ENCODE measurements at regions not wholly inside any gene's neighbourhood (a gene's known extent, or its start where the extent isn't known, plus 50 kb on each side); places are given as distances from the start of the nearest gene placed in this dataset.

GRCh38 chr4:15188605-15189539 lies 186.6 kb downstream of the CPEB2 start:
- Histone ChIP-seq H3K4me3 (no peak overlapping the region), H3K9me3 (ENCODE audit: control insufficient read depth in 4 of 4, insufficient read depth in 3 of 4, low read length in 3 of 4) (no peaks in the 10 kb centered on the region), H3K4me1 (ENCODE audit: control insufficient read depth in 5 of 5, insufficient read depth in 5 of 5, low read length in 5 of 5) (peaks cover 0 to 8% (median 0%) of the 10 kb centered on the region in 5 donors), H3K36me3 (ENCODE audit: control insufficient read depth in 4 of 4, insufficient read depth in 4 of 4, low read length in 4 of 4) (no peaks in the 10 kb centered on the region), H3K27ac (ENCODE audit: low read depth in 1 of 2, low read length in 1 of 2) (no peak overlapping the region), H3K27me3 (ENCODE audit: control insufficient read depth in 3 of 3, insufficient read depth in 3 of 3, low read length in 2 of 3) (no peaks in the 10 kb centered on the region), H3K9ac (ENCODE audit: insufficient read depth in 1 of 2, low read length in 2 of 2) (no peak overlapping the region)
- no peak for DNase-seq
- ATAC-seq (ENCODE audit: insufficient read depth, low FRiP score) = no peak
- no peak for TF ChIP-seq CTCF (IDR thresholded peaks at IDR 0.05; ENCODE audit: control extremely low read depth, extremely low read depth)
- 50 to 51% methylated on average over 3 of the region's 3 CpGs for WGBS, 2 donors

- no peak for ATAC-seq (ENCODE audit: insufficient read depth, low FRiP score)
- no peak for DNase-seq
- Histone ChIP-seq H3K4me1 (ENCODE audit: control insufficient read depth in 5 of 5, insufficient read depth in 5 of 5, low read length in 5 of 5) (no peaks in the 10 kb centered on the region), H3K9me3 (ENCODE audit: control insufficient read depth in 4 of 4, insufficient read depth in 3 of 4, low read length in 3 of 4) (no peaks in the 10 kb centered on the region), H3K27ac (ENCODE audit: low read depth in 1 of 2, low read length in 1 of 2) (no peak overlapping the region), H3K27me3 (ENCODE audit: control insufficient read depth in 3 of 3, insufficient read depth in 3 of 3, low read length in 2 of 3) (no peaks in the 10 kb centered on the region), H3K36me3 (ENCODE audit: control insufficient read depth in 4 of 4, insufficient read depth in 4 of 4, low read length in 4 of 4) (no peaks in the 10 kb centered on the region), H3K4me3 (no peak overlapping the region), H3K9ac (ENCODE audit: insufficient read depth in 1 of 2, low read length in 2 of 2) (no peak overlapping the region)
- WGBS, 2 donors = 81 to 90% methylated on average over 2 of the region's 2 CpGs
- TF ChIP-seq CTCF (IDR thresholded peaks at IDR 0.05; ENCODE audit: control extremely low read depth, extremely low read depth) = no peak
These were observed 192.2 kb downstream of the CPEB2 start for GRCh38 chr4:15194520-15194919.

GRCh38 chr4:15197005-15197404 lies 194.7 kb downstream of the CPEB2 start:
- ATAC-seq (ENCODE audit: insufficient read depth, low FRiP score) (no peak), DNase-seq (peak in 2 of 3 donors; percentile 24 to 26)
- Histone ChIP-seq H3K4me3 (no peak overlapping the region), H3K9ac (ENCODE audit: insufficient read depth in 1 of 2, low read length in 2 of 2) (no peak overlapping the region), H3K27ac (ENCODE audit: low read depth in 1 of 2, low read length in 1 of 2) (no peak overlapping the region), H3K36me3 (ENCODE audit: control insufficient read depth in 4 of 4, insufficient read depth in 4 of 4, low read length in 4 of 4) (no peaks in the 10 kb centered on the region), H3K9me3 (ENCODE audit: control insufficient read depth in 4 of 4, insufficient read depth in 3 of 4, low read length in 3 of 4) (no peaks in the 10 kb centered on the region), H3K27me3 (ENCODE audit: control insufficient read depth in 3 of 3, insufficient read depth in 3 of 3, low read length in 2 of 3) (no peaks in the 10 kb centered on the region), H3K4me1 (ENCODE audit: control insufficient read depth in 5 of 5, insufficient read depth in 5 of 5, low read length in 5 of 5) (no peaks in the 10 kb centered on the region)
- 61 to 62% methylated on average over 4 of the region's 4 CpGs for WGBS, 2 donors
- no peak for TF ChIP-seq CTCF (IDR thresholded peaks at IDR 0.05; ENCODE audit: control extremely low read depth, extremely low read depth)

Data from lung (tissue), 11 donors.